ENCODE measurements at regions not wholly inside any gene's neighbourhood (a gene's known extent, or its start where the extent isn't known, plus 50 kb on each side); places are given as distances from the start of the nearest gene placed in this dataset.

DNA sequence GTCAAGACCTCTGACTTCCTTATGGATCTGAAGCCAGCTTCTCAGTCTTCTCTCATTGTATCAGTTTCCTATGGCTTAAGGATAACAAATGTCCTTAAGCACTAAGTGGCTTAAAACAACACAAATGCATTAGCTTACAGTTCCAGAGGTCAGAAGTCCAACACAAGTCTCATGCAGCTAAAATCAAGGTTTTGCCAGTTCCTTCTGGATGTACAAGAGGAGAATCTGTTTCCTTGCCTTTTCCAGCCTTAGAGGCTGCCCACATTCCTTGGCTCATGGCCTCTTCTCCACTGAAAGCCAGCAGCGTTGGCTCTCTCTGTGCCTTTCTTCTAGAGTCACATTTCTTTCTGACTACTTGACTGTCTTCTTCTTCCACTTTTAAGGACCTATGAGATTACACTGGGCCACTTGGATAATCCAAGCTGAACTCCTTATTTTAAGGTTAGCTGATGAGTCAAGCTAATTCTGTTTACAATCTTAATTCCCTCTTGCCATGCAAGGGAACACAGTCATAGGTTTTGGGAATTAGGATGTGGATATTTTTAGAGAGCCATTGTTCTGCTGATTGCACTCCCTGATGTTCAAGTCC lies 179.0 kb downstream of the BCAS1 start:
- WGBS, result 81% methylated on average over 1 of the region's 1 CpG
- peaks cover 0 to 4% (median 0%) of the 10 kb centered on the region in 4 donors for H3K9me3 ChIP-seq
- H3K27ac ChIP-seq (replicated peaks in 1 of 4), result no peak overlapping the region
- no peak overlapping the region for H3K4me3 ChIP-seq
- DNase-seq (ENCODE audit: extremely low spot score), result no peak
- H3K36me3 ChIP-seq, result no peaks in the 10 kb centered on the region
- no peaks in the 10 kb centered on the region for H3K4me1 ChIP-seq
- TF ChIP-seq POLR2A (IDR thresholded peaks at IDR 0.05; ENCODE audit: low read depth), result no peak
- no peak for TF ChIP-seq CTCF (IDR thresholded peaks at IDR 0.05)
- TF ChIP-seq POLR2AphosphoS5 (IDR thresholded peaks at IDR 0.05), result no peak
- no peak for TF ChIP-seq EP300 (IDR thresholded peaks at IDR 0.05)
- intact Hi-C loops (cut with DNase I), result no loop called here
- no peaks in the 10 kb centered on the region for H3K27me3 ChIP-seq

DNA sequence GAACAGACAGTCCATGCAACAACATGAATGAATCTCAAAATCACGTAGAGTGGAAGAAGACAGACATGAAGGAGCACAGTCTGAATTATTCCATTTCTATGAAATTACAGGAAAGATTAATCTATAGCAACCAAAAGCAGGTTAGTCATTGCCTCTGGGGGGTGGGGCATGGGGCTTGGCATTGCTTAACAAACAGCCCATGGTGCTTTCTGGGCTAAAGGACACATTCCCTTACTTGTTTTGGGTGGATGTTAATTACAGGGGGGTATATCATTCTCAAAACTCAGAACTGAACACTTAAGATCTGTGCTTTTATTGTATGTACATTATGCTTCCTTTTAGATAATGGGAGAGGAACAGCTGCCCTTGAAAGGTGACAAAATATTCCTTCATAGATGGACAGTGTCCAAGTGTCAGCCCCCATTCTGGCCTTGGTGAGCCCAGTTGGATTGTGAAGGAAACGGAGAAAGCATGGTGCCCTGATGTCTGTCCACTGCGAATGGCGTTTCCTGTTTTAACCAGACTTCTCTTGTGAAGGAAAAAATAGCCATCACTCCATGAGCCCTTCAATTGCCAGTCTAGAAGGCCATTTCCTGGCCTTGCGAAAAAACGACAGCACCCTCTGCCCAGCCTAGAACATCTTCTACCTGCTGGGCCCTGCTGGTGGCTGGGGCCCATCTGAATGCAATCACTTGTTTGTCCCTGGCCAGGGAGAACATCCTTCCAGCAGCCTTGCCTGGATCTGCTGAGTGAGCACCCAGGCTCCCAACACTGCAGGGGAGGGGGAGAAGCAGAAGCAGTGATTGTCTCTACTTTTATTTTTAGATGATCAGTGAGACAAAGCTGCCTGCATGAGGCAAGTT lies 179.7 kb downstream of the BCAS1 start:
- Histone ChIP-seq H3K27me3 (no peaks in the 10 kb centered on the region), H3K27ac (replicated peaks in 1 of 4) (no peak overlapping the region), H3K4me3 (no peak overlapping the region), H3K36me3 (no peaks in the 10 kb centered on the region), H3K4me1 (no peaks in the 10 kb centered on the region), H3K9me3 (peaks cover 0 to 4% (median 0%) of the 10 kb centered on the region in 4 donors)
- TF ChIP-seq POLR2AphosphoS5 (IDR thresholded peaks at IDR 0.05) (no peak), EP300 (IDR thresholded peaks at IDR 0.05) (no peak), CTCF (IDR thresholded peaks at IDR 0.05) (no peak)
- DNase-seq (ENCODE audit: extremely low spot score), result no peak
- 92% methylated on average over 6 of the region's 6 CpGs for WGBS
- intact Hi-C loops (cut with DNase I), result no loop called here

GRCh38 chr20:53889411-53890148 lies 180.8 kb downstream of the BCAS1 start:
- intact Hi-C loops (cut with DNase I), result no loop called here
- Histone ChIP-seq H3K27me3 (no peaks in the 10 kb centered on the region), H3K27ac (replicated peaks in 1 of 4) (no peak overlapping the region), H3K9me3 (peaks cover 0 to 4% (median 0%) of the 10 kb centered on the region in 4 donors), H3K4me1 (no peaks in the 10 kb centered on the region), H3K4me3 (no peak overlapping the region), H3K36me3 (no peaks in the 10 kb centered on the region)
- DNase-seq (ENCODE audit: extremely low spot score), result no peak
- 92% methylated on average over 10 of the region's 10 CpGs for WGBS
- no peak for TF ChIP-seq CTCF (IDR thresholded peaks at IDR 0.05)
- no peak for TF ChIP-seq POLR2AphosphoS5 (IDR thresholded peaks at IDR 0.05)
- TF ChIP-seq POLR2A (IDR thresholded peaks at IDR 0.05; ENCODE audit: low read depth), result no peak
- TF ChIP-seq EP300 (IDR thresholded peaks at IDR 0.05), result no peak

GRCh38 chr20:53888951-53889350 lies 181.4 kb downstream of the BCAS1 start:
- no peak overlapping the region for H3K4me3 ChIP-seq
- intact Hi-C loops (cut with DNase I), result no loop called here
- H3K9me3 ChIP-seq, result peaks cover 0 to 4% (median 0%) of the 10 kb centered on the region in 4 donors
- WGBS, result 83% methylated on average over 3 of the region's 3 CpGs
- no peak for DNase-seq (ENCODE audit: extremely low spot score)
- TF ChIP-seq EP300 (IDR thresholded peaks at IDR 0.05) (no peak), POLR2AphosphoS5 (IDR thresholded peaks at IDR 0.05) (no peak), CTCF (IDR thresholded peaks at IDR 0.05) (no peak), POLR2A (IDR thresholded peaks at IDR 0.05; ENCODE audit: low read depth) (no peak)
- H3K27ac ChIP-seq (replicated peaks in 1 of 4), result no peak overlapping the region
- H3K4me1 ChIP-seq, result no peaks in the 10 kb centered on the region
- no peaks in the 10 kb centered on the region for H3K36me3 ChIP-seq
- H3K27me3 ChIP-seq, result no peaks in the 10 kb centered on the region
